HG03196 (cell line): ENCODE measurements at regions not wholly inside any gene's neighbourhood (a gene's known extent, or its start where the extent isn't known, plus 50 kb on each side); places are given as distances from the start of the nearest gene placed in this dataset.

Source experiments
- ATAC-seq: cut with Tn5 transposase; IDR thresholded peaks from one replicate; pipeline ENCODE4 v1.9.1; 2021; ENCODE audit not compliant: unreplicated experiment

DNA sequence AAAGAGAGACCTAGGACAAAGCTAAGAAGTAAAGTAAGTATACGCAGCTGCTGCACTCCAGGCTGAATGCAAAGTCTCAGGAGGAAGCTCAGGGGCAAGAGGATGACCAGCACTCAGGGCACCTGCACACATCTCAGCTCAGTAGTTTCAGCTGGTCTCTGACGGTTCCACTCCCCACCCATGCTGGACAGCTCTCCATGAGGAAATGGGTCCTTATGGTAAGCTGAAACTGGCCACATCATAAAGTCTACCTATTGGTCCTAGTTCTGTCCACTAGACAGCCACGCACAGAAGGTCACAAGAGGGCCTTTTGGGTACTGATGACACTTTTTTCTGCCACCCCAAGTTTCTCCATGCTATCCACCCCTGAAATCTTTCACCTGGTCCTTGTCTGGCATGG lies 215.3 kb downstream of the TTC32 start:
- ATAC-seq: no peak

DNA sequence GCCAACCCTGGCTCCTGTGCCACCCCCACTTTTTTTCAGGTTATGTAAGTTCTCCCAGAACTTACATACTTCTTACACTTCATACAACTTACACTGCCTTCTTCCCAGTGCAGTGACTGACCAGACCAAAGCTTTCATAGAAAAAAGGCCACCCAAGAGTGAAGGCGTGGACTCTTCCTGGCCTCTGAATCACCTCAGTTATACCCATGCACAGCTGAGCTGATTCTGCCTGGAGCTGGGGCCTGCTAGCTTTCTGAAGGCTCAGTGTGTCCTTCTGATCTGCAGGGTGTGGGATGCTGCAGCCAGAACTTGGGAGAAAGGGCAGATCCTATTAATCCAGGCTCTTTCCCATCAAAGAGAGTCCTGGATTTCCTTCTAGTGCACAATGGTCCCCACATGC lies 216.1 kb downstream of the TTC32 start:
- ATAC-seq: no peak

DNA sequence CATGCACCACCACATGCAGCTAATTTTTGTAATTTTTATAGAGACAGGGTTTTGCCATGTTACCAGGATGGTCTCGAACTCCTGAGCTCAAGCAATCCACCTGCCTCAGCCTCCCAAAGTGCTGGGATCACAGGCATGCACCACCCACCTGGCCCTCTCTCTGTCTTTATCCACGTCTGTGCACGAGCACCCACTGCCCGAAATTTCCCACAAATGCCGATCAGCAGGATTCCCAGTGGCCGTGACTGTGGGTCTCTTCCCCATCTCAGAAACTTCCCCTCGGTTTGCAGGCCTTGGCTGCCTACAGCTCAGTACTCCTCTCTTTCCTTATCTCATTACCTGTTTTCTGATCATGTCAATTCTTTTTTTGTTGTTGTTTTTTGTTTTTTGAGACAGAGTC lies 217.3 kb downstream of the TTC32 start:
- ATAC-seq: no peak

DNA sequence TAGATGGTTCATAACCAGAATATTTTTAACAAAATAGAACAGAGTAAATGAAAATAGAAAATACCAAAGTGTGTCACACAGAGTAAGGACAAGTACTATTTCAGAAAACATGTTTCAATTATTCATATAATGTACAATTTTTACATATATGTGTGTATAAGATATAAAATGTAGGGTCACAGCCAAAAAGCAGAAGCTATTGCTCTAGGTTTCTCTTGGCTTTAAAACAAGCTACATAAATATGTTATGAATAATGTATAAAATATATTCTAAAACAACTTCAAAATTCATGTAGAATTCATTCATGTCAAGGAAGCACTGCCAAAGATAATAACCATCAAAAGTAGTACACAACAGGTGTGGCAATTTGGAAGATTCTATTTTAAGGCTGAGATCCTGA lies 218.2 kb downstream of the TTC32 start:
- no peak for ATAC-seq

DNA sequence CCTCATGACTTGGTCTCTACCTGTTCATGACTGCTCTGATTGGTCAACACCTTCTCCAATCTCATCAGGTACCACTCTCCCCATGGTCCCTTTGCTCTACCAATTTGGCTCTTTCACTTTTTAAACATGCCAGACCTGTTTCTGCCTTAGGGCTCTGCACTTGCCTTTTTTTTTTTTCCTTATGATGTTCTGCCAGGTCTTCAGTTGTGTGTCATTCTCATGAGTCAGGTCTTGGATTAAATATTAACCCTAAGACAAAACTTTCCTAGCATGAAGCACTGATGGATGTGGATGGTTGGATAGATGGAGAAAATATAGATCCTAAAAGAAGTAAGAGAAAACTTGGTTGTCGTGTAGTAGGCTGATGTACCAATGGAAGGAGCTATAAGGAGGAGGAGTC lies 219.3 kb downstream of the TTC32 start:
- ATAC-seq: no peak

DNA sequence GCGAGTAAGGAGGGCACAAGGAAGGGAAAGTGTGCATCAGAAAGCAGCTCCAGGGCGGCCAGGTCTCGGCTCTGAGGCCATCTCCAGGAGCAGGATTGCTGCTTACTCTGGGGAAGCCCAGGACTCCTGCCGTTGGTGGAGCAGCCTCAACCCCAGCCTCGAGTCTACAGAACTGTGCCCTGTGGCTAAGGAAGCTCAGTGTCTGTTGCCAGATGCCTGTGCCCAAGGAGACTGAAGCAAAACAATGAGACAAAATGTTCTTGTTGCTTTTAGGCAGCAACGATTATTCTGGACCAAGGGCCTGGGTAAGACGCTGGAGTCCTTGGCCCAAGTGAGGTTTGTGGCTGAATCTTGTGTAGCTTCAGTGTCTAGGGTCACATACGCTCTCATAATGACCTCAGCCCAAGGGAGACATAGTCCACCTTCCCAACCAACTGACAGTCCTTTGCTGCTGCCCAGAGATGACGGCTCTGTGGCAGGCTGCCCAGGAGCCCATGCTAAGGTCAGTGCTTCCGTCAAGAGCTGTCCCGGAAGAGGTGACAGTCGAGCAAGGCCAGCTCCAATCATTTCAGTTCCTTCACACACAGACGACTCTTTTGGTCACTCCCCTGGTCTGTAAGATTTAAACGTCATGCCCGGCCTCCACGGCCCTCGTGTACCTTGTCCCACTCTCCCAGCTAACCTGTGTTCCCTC lies 223.8 kb downstream of the TTC32 start:
- no peak for ATAC-seq

DNA sequence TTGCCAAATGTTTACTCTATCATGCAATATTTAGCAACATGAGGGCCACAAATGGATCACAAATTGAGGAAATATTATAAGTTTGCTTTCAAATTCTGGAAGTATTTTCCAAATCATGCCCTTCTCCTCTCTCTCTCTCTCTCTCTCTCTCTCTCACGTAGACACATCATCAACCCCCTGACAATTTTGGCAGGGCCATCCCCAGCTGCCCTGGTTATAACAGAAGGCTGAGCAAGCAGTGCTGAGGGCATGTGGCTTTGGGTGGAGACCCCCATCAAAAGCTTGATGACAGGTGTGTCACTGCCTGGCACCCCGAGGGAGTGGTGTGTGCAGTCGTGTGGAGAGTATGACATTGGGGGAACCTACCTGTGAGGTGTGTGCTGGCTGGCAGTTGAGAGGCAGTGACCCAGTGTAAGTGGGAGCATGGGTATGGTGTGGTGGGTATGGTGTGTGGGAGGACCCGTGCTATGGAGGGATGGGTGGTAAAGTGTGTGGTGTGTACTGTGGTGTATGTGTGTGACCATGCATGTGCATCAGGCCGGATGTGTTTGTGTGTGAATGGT lies 224.5 kb downstream of the TTC32 start:
- no peak for ATAC-seq

DNA sequence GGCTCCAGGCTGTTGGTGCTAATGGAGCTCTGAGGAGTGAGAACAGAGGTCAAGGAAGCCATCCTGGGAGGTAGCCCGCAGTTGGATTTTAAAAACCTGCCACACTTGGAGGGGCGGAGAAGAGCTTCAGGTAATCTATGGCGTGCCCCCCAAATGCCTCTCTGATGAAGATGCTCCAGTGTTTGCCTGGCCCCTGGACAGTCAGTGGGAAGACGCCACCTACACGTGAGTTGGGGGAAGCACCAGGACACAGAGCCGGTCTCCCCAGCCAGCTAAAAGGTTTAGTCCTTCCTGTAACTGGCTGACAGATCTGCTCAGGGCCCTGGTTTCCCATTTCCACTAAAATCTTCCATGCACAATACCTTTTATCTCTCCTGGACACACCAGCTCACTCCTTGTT lies 225.0 kb downstream of the TTC32 start:
- no peak for ATAC-seq

DNA sequence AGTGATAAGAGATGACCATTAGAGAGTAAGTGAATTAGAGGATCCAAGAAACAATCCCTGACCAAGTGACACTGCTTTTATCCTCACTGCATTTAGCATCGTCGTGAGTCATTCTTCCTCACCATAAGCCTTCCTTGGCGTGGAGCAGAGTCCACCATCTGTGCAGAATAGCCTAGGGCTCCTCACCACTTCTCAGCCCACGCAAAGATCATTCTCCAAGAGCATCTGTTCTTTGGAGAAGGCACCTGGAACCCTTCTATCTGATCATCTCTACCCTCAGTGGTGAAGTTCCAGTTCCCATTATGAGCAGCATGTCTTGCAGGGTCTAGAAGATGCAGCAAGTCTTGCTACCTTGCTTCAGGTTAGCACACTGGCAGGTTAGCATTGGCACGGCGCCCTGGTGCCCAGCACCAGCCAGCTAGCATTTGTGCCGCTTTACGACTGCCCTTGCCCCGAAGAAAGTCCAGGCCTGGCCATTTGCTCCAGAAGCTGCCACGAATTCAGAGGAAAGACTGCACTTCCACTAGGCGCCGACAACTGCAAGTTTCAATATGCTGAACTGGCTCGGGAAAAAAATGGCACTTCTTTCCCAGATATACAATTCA lies 225.8 kb downstream of the TTC32 start:
- ATAC-seq: no peak

DNA sequence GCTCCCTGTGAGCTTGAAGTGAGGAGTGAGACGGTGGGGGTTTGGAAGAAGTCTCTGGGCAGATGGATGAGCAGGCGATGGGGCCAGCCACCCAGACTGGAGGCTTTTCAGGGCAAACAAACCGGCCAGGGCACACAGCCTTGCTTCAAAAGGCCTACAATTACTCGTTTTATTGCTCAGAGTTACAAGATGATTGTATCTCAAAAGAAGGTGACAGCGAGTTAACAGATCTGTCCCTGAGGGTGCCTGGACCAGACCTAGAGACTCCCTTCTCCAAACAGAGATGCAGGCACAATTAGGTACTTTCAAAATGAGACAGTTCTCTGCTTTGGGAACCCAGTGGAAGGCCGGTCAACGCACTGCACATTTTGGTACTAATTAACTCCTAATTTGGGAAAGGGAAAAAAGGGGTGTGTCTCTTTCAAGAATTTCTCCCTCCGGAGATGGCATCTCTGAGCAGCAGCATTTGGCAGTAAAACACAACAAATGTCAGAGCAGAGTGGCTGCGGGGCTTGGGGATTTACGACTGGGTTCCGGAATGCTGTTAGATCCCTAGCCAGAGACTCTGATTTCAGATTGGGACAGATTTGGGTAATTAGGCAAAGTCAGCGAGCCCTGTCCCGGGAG lies 226.7 kb downstream of the TTC32 start:
- no peak for ATAC-seq

DNA sequence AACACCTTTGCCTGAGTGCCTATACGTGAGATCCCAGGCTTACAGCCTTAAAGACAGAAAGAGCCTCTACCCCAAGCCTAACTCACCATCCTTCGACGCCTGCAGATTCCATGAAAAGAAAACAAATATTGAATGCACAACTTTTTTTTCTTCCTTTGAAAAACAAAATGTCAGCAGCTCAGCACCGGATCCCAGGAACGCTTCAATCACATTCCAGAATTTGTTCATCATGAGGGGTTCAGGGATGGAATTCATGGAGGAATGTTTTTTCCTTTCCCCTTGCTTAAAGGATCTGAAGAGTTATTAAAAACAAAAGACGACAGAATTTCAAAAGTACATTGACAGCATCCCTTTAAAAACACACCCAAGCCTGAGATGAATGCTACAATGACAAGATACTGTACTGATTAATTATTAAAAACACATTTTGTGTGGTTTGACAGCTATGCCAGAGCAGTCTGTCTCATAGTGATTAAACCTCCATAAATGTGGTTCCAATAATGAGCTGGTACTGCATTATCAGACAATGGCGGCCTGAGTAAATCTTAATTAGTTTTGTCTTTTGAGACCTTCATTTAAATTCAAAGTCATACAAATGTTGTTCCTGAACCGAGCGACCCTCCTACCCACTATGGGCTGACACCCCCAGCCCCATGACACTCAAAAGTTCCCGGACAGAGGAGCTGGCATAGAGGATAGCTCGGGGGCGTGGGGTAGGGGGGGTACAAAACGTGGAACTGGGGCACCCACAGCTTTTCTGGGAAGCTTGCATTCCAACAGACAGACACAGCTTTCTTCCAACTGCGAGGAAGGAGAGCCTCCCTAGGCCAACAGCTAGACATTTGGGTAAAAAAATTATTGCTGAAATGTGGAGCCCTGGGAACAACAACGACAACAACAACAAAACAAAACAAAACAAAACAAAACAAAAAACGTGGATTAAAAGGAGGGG lies 227.5 kb downstream of the TTC32 start:
- ATAC-seq: no peak

DNA sequence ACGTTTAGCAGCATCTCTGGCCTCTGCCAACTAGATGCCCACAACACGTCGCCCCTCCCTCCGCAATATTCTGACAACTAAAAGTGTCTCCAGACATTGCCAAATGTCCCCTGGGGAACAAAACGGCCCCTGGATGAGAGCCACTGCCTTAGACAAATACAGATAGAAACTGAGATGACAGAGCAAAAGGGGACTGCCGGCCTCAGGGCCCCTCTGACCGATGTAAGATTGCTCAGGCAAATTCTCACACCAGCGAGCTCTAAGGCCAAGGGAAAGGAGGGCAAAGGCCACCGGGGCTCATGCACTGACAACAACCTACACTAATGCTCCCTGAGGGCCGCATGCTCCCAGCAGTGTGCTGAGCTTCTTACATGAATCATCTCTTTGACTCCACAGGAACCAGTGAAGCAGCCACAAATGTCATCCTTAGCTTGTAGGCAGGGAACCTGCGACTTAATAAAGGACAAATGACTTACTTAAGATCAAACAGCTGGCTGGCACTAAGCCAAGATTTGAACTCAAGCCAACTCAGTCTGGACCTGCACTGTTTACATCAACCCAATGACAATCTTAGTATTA lies 228.5 kb downstream of the TTC32 start:
- no peak for ATAC-seq

DNA sequence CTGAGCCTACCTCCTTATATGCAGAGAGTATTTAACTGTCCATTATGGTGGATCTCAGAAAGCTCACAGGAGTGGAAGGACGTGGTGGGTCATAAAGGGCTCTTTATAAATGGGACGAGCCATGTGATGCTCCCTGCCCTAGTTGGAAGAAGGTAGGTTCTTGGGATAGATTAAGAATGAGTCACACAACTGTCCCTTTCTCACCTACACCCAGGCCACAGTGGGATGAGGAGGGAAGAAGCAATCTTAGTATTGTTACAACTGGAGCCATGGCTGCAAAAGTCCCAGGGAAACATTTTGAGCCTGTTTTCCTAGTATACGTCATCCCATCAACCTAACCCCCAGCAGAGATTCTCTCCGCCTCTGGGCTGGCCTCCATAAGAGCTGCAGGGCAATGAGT lies 229.9 kb downstream of the TTC32 start:
- ATAC-seq: no peak

DNA sequence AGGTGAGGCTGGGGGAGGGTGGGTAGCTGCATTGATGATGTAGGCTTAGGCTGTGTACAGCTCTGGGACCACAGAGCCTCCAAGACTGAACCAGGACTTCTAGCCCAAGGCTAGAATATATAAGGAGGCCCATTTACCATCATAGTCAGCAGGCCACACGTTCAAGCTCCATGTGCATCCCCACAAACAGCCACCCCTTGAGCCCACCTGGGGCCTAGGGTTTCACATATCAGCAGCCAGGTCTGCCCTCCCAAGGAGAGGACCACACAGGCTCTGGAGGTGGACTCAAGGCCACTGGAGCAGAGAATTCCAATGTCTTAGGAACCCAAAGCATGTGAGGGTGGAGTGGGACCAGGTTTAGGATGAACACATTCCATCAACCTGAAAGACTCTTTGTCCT lies 230.5 kb downstream of the TTC32 start:
- ATAC-seq: no peak

DNA sequence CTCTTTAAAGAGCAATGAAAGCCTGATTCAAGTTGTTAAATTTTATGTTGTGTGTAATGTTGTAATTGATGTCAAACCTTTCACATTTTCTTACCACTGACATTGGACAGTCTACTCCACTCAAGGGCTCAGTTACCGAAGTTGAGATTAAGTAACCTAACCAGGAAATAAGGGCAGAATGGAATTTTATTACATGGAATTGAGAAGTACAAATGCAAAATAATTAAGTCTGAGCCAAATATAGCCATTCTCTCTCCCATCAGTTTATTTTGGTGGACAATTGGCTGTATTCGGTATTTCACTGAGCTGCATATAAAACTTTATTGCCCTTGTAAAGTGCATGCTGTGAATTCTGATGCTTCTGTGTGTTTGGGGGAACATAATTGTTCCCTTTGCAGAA lies 231.5 kb downstream of the TTC32 start:
- ATAC-seq: no peak

DNA sequence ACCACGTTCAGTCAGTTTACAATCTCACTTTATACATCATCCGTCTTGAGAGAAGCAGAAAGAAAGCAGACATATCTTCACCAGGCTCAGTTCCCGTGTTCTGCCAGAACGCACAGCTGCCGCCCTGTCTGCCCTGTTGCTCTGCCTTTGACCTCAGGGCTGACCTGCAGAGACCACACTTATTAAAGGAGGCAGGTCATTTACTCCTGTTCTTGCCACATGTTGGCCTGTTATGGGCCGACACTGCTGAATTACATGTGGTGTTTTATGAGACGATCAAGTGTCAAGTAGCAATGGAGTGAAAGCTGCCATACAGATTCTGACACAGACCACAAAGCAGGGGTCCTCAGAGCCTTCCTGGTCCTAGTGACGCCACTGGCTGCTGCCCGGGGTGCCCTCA lies 232.2 kb downstream of the TTC32 start:
- no peak for ATAC-seq

DNA sequence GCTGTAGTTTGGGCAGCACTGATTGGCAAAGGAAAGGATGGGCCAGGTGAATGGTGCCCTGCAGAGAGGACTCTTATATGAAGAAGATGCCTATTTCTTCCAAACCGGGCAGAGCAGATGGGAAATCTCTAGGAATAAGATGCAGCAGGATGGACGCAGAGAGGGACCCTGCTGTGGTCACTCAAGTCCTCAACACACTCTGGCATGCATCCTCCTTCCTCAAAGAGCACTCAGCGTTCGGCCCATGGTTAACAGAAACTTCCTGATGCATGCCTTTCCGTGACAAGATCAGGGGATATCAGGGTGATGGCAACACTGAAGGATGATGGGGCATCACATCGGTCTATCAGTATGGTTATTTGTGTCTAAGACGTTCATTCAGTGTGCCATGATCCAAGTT lies 232.7 kb downstream of the TTC32 start:
- no peak for ATAC-seq

DNA sequence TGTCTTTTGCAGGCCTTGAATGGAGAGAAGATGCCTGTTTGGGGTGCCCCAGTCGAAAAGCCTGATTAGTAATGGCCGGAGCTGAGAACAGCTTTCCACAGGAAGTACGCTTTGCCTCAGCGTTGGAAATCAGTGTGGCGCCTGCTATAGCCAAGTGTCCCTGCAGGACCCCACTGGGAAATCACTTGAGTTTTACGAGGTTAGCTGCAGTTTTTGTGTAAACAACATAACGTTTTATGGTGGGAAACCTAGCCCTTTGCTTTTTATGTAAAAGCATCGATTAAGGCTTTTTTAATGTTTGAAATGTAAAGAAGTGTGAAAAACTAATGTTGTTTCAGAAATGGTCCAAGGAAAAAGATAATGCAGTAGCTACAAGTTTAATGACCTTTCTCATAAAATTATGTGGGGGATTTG lies 234.2 kb downstream of the TTC32 start:
- no peak for ATAC-seq

DNA sequence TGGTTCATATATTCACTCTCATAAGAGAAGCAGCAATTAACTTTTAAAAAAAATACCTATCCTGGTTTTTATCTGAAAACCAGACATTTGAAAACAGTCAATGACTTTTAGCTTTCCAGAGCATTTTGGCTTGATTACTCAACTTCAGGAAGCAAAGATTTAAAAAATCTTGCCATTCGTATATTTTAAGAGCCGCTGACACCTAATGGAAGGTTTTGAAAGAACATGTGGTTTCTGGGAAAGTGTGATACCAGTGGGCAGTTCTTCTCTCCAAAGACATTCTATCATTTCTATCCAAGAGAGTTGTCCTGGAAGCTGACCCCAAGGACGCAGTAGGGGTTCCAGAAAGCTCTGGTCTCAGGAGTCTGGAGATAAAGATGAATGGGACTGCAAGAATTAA lies 234.7 kb downstream of the TTC32 start:
- no peak for ATAC-seq

DNA sequence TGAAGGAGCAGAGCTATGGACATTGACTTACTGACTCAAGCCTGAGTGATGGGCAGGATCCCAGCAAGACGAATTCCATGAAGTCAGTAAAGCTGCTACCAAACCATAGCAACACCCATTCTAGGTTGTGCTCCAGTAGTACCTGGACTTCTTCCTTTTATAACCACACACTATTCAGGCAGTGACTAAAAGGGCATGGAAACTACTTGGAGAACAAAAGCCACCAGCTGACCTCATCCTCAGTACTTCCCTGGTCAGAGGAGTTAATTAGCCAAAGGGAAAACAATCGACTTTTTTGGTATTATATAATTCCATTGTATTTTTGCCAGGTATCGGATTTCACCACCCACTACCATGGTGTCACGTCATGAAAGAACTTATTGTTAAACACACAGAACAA lies 237.1 kb downstream of the TTC32 start:
- no peak for ATAC-seq
